ENCODE measurements at regions not wholly inside any gene's neighbourhood (a gene's known extent, or its start where the extent isn't known, plus 50 kb on each side); places are given as distances from the start of the nearest gene placed in this dataset.

GRCh38 chr18:39627936-39628335 is 2062.3 kb upstream of the CELF4 start:
- TF ChIP-seq CTCF (IDR thresholded peaks at IDR 0.05; ENCODE audit: low read length) (no peak), EZH2 (IDR thresholded peaks at IDR 0.05; ENCODE audit: borderline replicate concordance, low read length) (no peak)
- no peak overlapping the region for H3K27ac ChIP-seq (ENCODE audit: low read depth, low read length, poor library complexity, severe bottlenecking)

GRCh38 chr18:39624961-39625360 is 2059.4 kb upstream of the CELF4 start:
- Histone ChIP-seq H3K4me3 (ENCODE audit: low read depth, low read length, poor library complexity, severe bottlenecking) (no peak overlapping the region), H3K4me2 (ENCODE audit: low read length) (no peak overlapping the region), H3K36me3 (ENCODE audit: insufficient read depth, low read length) (no peaks in the 10 kb centered on the region), H4K20me1 (ENCODE audit: insufficient read depth, low read length) (no peaks in the 10 kb centered on the region), H3K27me3 (ENCODE audit: insufficient read depth, low read length) (no peaks in the 10 kb centered on the region), H2AFZ (ENCODE audit: low read length) (no peak overlapping the region), H3K9me3 (ENCODE audit: low read length) (no peaks in the 10 kb centered on the region), H3K4me1 (ENCODE audit: insufficient read depth, low read length, severe bottlenecking) (no peaks in the 10 kb centered on the region), H3F3A (ENCODE audit: insufficient read depth, low read length) (no peaks in the 10 kb centered on the region), H3K9me2 (ENCODE audit: low read depth, low read length) (no peaks in the 10 kb centered on the region), H3K9ac (ENCODE audit: low read length) (no peak overlapping the region), H3K27ac (ENCODE audit: low read depth, low read length, poor library complexity, severe bottlenecking) (no peak overlapping the region), H3K79me2 (ENCODE audit: insufficient read depth, low read length) (no peaks in the 10 kb centered on the region)
- TF ChIP-seq CTCF (IDR thresholded peaks at IDR 0.05; ENCODE audit: low read length) (no peak), EZH2 (IDR thresholded peaks at IDR 0.05; ENCODE audit: borderline replicate concordance, low read length) (no peak)

More at GRCh38 chr18:39627936-39628335, 2062.3 kb upstream of the CELF4 start:
- no peaks in the 10 kb centered on the region for H4K20me1 ChIP-seq (ENCODE audit: insufficient read depth, low read length)
- no peak overlapping the region for H3K4me3 ChIP-seq (ENCODE audit: low read depth, low read length, poor library complexity, severe bottlenecking)
- no peaks in the 10 kb centered on the region for H3F3A ChIP-seq (ENCODE audit: insufficient read depth, low read length)
- H3K36me3 ChIP-seq (ENCODE audit: insufficient read depth, low read length) = no peaks in the 10 kb centered on the region
- no peaks in the 10 kb centered on the region for H3K79me2 ChIP-seq (ENCODE audit: insufficient read depth, low read length)
- H3K27me3 ChIP-seq (ENCODE audit: insufficient read depth, low read length) = no peaks in the 10 kb centered on the region
- H3K9me2 ChIP-seq (ENCODE audit: low read depth, low read length) = no peaks in the 10 kb centered on the region
- H3K4me2 ChIP-seq (ENCODE audit: low read length) = no peak overlapping the region
- no peak overlapping the region for H3K9ac ChIP-seq (ENCODE audit: low read length)
- no peaks in the 10 kb centered on the region for H3K4me1 ChIP-seq (ENCODE audit: insufficient read depth, low read length, severe bottlenecking)
- no peaks in the 10 kb centered on the region for H3K9me3 ChIP-seq (ENCODE audit: low read length)
- no peak overlapping the region for H2AFZ ChIP-seq (ENCODE audit: low read length)

- H3K79me2 ChIP-seq (ENCODE audit: insufficient read depth, low read length) = no peaks in the 10 kb centered on the region
Observed at GRCh38 chr18:39622431-39622830, 2056.8 kb upstream of the CELF4 start.

More at GRCh38 chr18:39622431-39622830, 2056.8 kb upstream of the CELF4 start:
- no peak overlapping the region for H2AFZ ChIP-seq (ENCODE audit: low read length)
- no peaks in the 10 kb centered on the region for H3K9me3 ChIP-seq (ENCODE audit: low read length)
- no peak overlapping the region for H3K27ac ChIP-seq (ENCODE audit: low read depth, low read length, poor library complexity, severe bottlenecking)
- no peak overlapping the region for H3K4me2 ChIP-seq (ENCODE audit: low read length)
- H3K4me1 ChIP-seq (ENCODE audit: insufficient read depth, low read length, severe bottlenecking) = no peaks in the 10 kb centered on the region
- H3F3A ChIP-seq (ENCODE audit: insufficient read depth, low read length) = no peaks in the 10 kb centered on the region
- H3K4me3 ChIP-seq (ENCODE audit: low read depth, low read length, poor library complexity, severe bottlenecking) = no peak overlapping the region
- no peak overlapping the region for H3K9ac ChIP-seq (ENCODE audit: low read length)
- no peaks in the 10 kb centered on the region for H3K27me3 ChIP-seq (ENCODE audit: insufficient read depth, low read length)
- H3K9me2 ChIP-seq (ENCODE audit: low read depth, low read length) = no peaks in the 10 kb centered on the region
- H3K36me3 ChIP-seq (ENCODE audit: insufficient read depth, low read length) = no peaks in the 10 kb centered on the region
- no peak for TF ChIP-seq EZH2 (IDR thresholded peaks at IDR 0.05; ENCODE audit: borderline replicate concordance, low read length)
- TF ChIP-seq CTCF (IDR thresholded peaks at IDR 0.05; ENCODE audit: low read length) = no peak
- H4K20me1 ChIP-seq (ENCODE audit: insufficient read depth, low read length) = no peaks in the 10 kb centered on the region
